SK-N-SH treated with all-trans-retinoic acid at 6 μM for 48 hours (cell line): ENCODE measurements at regions not wholly inside any gene's neighbourhood (a gene's known extent, or its start where the extent isn't known, plus 50 kb on each side); places are given as distances from the start of the nearest gene placed in this dataset.

Experiments used
- ATAC-seq: fragments of 200-7000 bp; cut with Tn5 transposase; 3 replicates; pipeline ENCODE4 v1.9.1; 2020; ENCODE audit warnings: mild to moderate bottlenecking, moderate library complexity
- ARNTL ChIP-seq: fragments of 450-650 bp; formaldehyde crosslinking; IDR thresholded peaks from 2 replicates; pipeline ENCODE4 v1.5.0; 2020; ENCODE audit warnings: low read depth, mild to moderate bottlenecking, moderate library complexity, borderline replicate concordance
- BACH2 ChIP-seq: fragments of 250-450 bp; sonication (Bioruptor Pico); IDR thresholded peaks from 2 replicates; pipeline ENCODE4 v1.9.0; 2021; ENCODE audit warnings: mild to moderate bottlenecking, borderline replicate concordance
- CSDC2 ChIP-seq: fragments of 250-450 bp; sonication (Bioruptor Pico); IDR thresholded peaks from 2 replicates; pipeline ENCODE4 v1.5.0; 2020; ENCODE audit warnings: mild to moderate bottlenecking, moderate library complexity
- CSRNP3 ChIP-seq: fragments of 250-450 bp; sonication (Bioruptor Pico); IDR thresholded peaks from 2 replicates; pipeline ENCODE4 v1.5.1; 2021; ENCODE audit warnings: mild to moderate bottlenecking, moderate library complexity
- ESRRG ChIP-seq: fragments of 250-450 bp; sonication (Bioruptor Pico); IDR thresholded peaks from 2 replicates; pipeline ENCODE4 v1.6.1; 2021; ENCODE audit warnings: mild to moderate bottlenecking
- GLIS3 ChIP-seq: fragments of 250-450 bp; sonication (Bioruptor Pico); IDR thresholded peaks from 2 replicates; pipeline ENCODE4 v1.5.0; 2020; ENCODE audit warnings: mild to moderate bottlenecking, moderate library complexity
- OSR1 ChIP-seq: fragments of 250-450 bp; sonication (Bioruptor Pico); IDR thresholded peaks from 2 replicates; pipeline ENCODE4 v1.8.0; 2022; ENCODE audit warnings: moderate library complexity, mild to moderate bottlenecking, inconsistent platforms
- POU6F1 ChIP-seq: fragments of 250-450 bp; sonication (Bioruptor Pico); IDR thresholded peaks from 2 replicates; pipeline ENCODE4 v1.8.0; 2021; ENCODE audit warnings: low read depth, mild to moderate bottlenecking, moderate library complexity, borderline replicate concordance
- PPARA ChIP-seq: fragments of 250-450 bp; sonication (Bioruptor Pico); IDR thresholded peaks from 2 replicates; pipeline ENCODE4 v1.5.0; 2020; ENCODE audit warnings: mild to moderate bottlenecking, borderline replicate concordance
- RARB ChIP-seq: fragments of 250-450 bp; sonication (Bioruptor Pico); IDR thresholded peaks from 2 replicates; pipeline ENCODE4 v1.8.0; 2021; ENCODE audit warnings: mild to moderate bottlenecking, moderate library complexity
- SNAI2 ChIP-seq: fragments of 250-450 bp; sonication (Bioruptor Pico); IDR thresholded peaks from 2 replicates; pipeline ENCODE4 v1.5.0; 2020; ENCODE audit warnings: mild to moderate bottlenecking, moderate library complexity
- TOX ChIP-seq: fragments of 250-450 bp; sonication (Bioruptor Pico); IDR thresholded peaks from 2 replicates; pipeline ENCODE4 v1.8.0; 2021; ENCODE audit warnings: mild to moderate bottlenecking, moderate library complexity, borderline replicate concordance
- TSHZ2 ChIP-seq: fragments of 250-450 bp; sonication (Bioruptor Pico); IDR thresholded peaks from 2 replicates; pipeline ENCODE4 v1.5.0; 2020; ENCODE audit warnings: mild to moderate bottlenecking, moderate library complexity
- ZC3H10 ChIP-seq: fragments of 250-450 bp; sonication (Bioruptor Pico); IDR thresholded peaks from 2 replicates; pipeline ENCODE4 v1.5.1; 2021; ENCODE audit warnings: mild to moderate bottlenecking, moderate library complexity
- ZFP30 ChIP-seq: fragments of 450-650 bp; formaldehyde crosslinking; IDR thresholded peaks from 2 replicates; pipeline ENCODE4 v1.5.0; 2022; ENCODE audit warnings: mild to moderate bottlenecking, moderate library complexity
- ZNF565 ChIP-seq: fragments of 450-650 bp; formaldehyde crosslinking; conservative IDR thresholded peaks from 2 replicates; pipeline ENCODE4 v1.5.0; 2020; ENCODE audit warnings: low read depth, mild to moderate bottlenecking, moderate library complexity
- ZNF70 ChIP-seq: fragments of 450-650 bp; formaldehyde crosslinking; IDR thresholded peaks from 2 replicates; pipeline ENCODE4 v1.5.0; 2020; ENCODE audit warnings: mild to moderate bottlenecking, moderate library complexity

GRCh38 chr7:136076954-136077353 lies 99.8 kb upstream of the MTPN start:
- TF ChIP-seq OSR1 (CRISPR knock-in tag) (no peak), POU6F1 (CRISPR knock-in tag) (no peak), PPARA (CRISPR knock-in tag) (no peak), CSRNP3 (CRISPR knock-in tag) (no peak), ZNF565 (CRISPR knock-in tag) (no peak), ARNTL (CRISPR knock-in tag) (no peak), ZNF70 (CRISPR knock-in tag) (no peak), SNAI2 (CRISPR knock-in tag) (no peak), ZFP30 (CRISPR knock-in tag) (no peak)
- no peak for ATAC-seq

GRCh38 chr7:136074843-136075242 lies 97.7 kb upstream of the MTPN start:
- no peak for ATAC-seq
- no peak for TF ChIP-seq POU6F1 (CRISPR knock-in tag)
- no peak for TF ChIP-seq ZNF565 (CRISPR knock-in tag)
- no peak for TF ChIP-seq RARB (CRISPR knock-in tag)
- TF ChIP-seq BACH2: no peak
- no peak for TF ChIP-seq CSRNP3 (CRISPR knock-in tag)
- TF ChIP-seq PPARA (CRISPR knock-in tag): no peak
- TF ChIP-seq ARNTL (CRISPR knock-in tag): no peak
- TF ChIP-seq TOX (CRISPR knock-in tag): no peak
- TF ChIP-seq TSHZ2 (CRISPR knock-in tag): no peak
- TF ChIP-seq CSDC2: no peak
- no peak for TF ChIP-seq ZC3H10 (CRISPR knock-in tag)

- TF ChIP-seq RARB (CRISPR knock-in tag): no peak
- no peak for TF ChIP-seq GLIS3 (CRISPR knock-in tag)
- TF ChIP-seq POU6F1 (CRISPR knock-in tag): no peak
- TF ChIP-seq OSR1 (CRISPR knock-in tag): no peak
- TF ChIP-seq TSHZ2 (CRISPR knock-in tag): no peak
- no peak for TF ChIP-seq ZFP30 (CRISPR knock-in tag)
- no peak for TF ChIP-seq CSRNP3 (CRISPR knock-in tag)
- TF ChIP-seq SNAI2 (CRISPR knock-in tag): no peak
- TF ChIP-seq ESRRG (CRISPR knock-in tag): no peak
- TF ChIP-seq ZNF565 (CRISPR knock-in tag): no peak
- no peak for ATAC-seq
These were observed 95.3 kb upstream of the MTPN start for GRCh38 chr7:136072447-136072846.
